ENCODE measurements at regions not wholly inside any gene's neighbourhood (a gene's known extent, or its start where the extent isn't known, plus 50 kb on each side); places are given as distances from the start of the nearest gene placed in this dataset.
A peak's percentile ranks its signal among the peaks of the same experiment; 100 is the strongest.

GRCh38 chr5:89686081-89686765 is 723.3 kb downstream of the CETN3 start:
- H3K27me3 ChIP-seq (ENCODE audit: control insufficient read depth, insufficient read depth, low read length) = no peaks in the 10 kb centered on the region
- no peak overlapping the region for H3K4me3 ChIP-seq (ENCODE audit: low read length in 3 of 3)
- intact Hi-C loops (cut with DNase I) = no loop called here
- no peak overlapping the region for H3K9ac ChIP-seq (ENCODE audit: low read length in 3 of 3)
- TF ChIP-seq, protein P1, sequence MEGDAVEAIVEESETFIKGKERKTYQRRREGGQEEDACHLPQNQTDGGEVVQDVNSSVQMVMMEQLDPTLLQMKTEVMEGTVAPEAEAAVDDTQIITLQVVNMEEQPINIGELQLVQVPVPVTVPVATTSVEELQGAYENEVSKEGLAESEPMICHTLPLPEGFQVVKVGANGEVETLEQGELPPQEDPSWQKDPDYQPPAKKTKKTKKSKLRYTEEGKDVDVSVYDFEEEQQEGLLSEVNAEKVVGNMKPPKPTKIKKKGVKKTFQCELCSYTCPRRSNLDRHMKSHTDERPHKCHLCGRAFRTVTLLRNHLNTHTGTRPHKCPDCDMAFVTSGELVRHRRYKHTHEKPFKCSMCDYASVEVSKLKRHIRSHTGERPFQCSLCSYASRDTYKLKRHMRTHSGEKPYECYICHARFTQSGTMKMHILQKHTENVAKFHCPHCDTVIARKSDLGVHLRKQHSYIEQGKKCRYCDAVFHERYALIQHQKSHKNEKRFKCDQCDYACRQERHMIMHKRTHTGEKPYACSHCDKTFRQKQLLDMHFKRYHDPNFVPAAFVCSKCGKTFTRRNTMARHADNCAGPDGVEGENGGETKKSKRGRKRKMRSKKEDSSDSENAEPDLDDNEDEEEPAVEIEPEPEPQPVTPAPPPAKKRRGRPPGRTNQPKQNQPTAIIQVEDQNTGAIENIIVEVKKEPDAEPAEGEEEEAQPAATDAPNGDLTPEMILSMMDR (IDR thresholded peaks at IDR 0.05; ENCODE audit: borderline replicate concordance, extremely low read depth, insufficient read depth) = no peak
- FAIRE-seq (no peak), DNase-seq (peak in 1 of 5 donors; percentile 19)
- no peaks in the 10 kb centered on the region for H3K36me3 ChIP-seq (ENCODE audit: control insufficient read depth in 2 of 3, insufficient read depth in 3 of 3, low read length in 3 of 3)
- H3K27ac ChIP-seq (ENCODE audit: low read depth in 2 of 2, low read length in 2 of 2) = no peak overlapping the region
- no peaks in the 10 kb centered on the region for H3K4me1 ChIP-seq (ENCODE audit: control insufficient read depth in 2 of 3, insufficient read depth in 2 of 3, low read depth in 1 of 3, low read length in 3 of 3)
- no peaks in the 10 kb centered on the region for H3K9me3 ChIP-seq (ENCODE audit: control insufficient read depth in 2 of 3, insufficient read depth in 1 of 3, low read length in 3 of 3)

- no peak for FAIRE-seq
- TF ChIP-seq, protein P1 (IDR thresholded peaks at IDR 0.05; ENCODE audit: borderline replicate concordance, extremely low read depth, insufficient read depth) = no peak
- H3K4me3 ChIP-seq (ENCODE audit: low read length in 3 of 3) = no peak overlapping the region
- H3K36me3 ChIP-seq (ENCODE audit: control insufficient read depth in 2 of 3, insufficient read depth in 3 of 3, low read length in 3 of 3) = no peaks in the 10 kb centered on the region
- DNase-seq = no peak
- no peaks in the 10 kb centered on the region for H3K27me3 ChIP-seq (ENCODE audit: control insufficient read depth, insufficient read depth, low read length)
- H3K27ac ChIP-seq (ENCODE audit: low read depth in 2 of 2, low read length in 2 of 2) = no peak overlapping the region
- no peaks in the 10 kb centered on the region for H3K9me3 ChIP-seq (ENCODE audit: control insufficient read depth in 2 of 3, insufficient read depth in 1 of 3, low read length in 3 of 3)
- H3K4me1 ChIP-seq (ENCODE audit: control insufficient read depth in 2 of 3, insufficient read depth in 2 of 3, low read depth in 1 of 3, low read length in 3 of 3) = no peaks in the 10 kb centered on the region
- H3K9ac ChIP-seq (ENCODE audit: low read length in 3 of 3) = no peak overlapping the region
- intact Hi-C loops (cut with DNase I) = no loop called here
Observed at GRCh38 chr5:89676634-89677033, 732.9 kb downstream of the CETN3 start.

DNA sequence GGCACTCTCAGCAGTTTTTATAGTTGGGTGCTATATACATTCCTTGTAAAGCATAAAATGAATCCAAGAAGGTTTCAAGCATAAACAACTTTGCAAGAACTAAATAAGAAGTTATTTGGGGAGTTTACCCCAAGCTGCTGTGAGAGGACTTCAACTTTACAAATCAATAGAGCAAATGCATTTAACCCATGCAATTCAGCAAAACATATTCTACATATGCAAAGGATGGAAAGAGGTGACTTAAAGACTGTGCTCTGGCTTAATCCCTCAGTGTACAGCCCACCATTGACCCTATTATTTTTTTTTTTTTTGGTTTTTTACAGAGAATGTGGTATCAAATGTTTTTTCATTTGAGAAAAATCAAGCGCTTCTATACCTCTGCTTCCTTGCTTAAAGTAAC is 736.5 kb downstream of the CETN3 start:
- H3K27me3 ChIP-seq (ENCODE audit: control insufficient read depth, insufficient read depth, low read length) = no peaks in the 10 kb centered on the region
- no peaks in the 10 kb centered on the region for H3K9me3 ChIP-seq (ENCODE audit: control insufficient read depth in 2 of 3, insufficient read depth in 1 of 3, low read length in 3 of 3)
- intact Hi-C loops (cut with DNase I) = no loop called here
- no peaks in the 10 kb centered on the region for H3K36me3 ChIP-seq (ENCODE audit: control insufficient read depth in 2 of 3, insufficient read depth in 3 of 3, low read length in 3 of 3)
- DNase-seq (no peak), FAIRE-seq (no peak)
- TF ChIP-seq, protein P1 (IDR thresholded peaks at IDR 0.05; ENCODE audit: borderline replicate concordance, extremely low read depth, insufficient read depth) = no peak
- no peak overlapping the region for H3K4me3 ChIP-seq (ENCODE audit: low read length in 3 of 3)
- no peak overlapping the region for H3K27ac ChIP-seq (ENCODE audit: low read depth in 2 of 2, low read length in 2 of 2)
- H3K9ac ChIP-seq (ENCODE audit: low read length in 3 of 3) = no peak overlapping the region
- no peaks in the 10 kb centered on the region for H3K4me1 ChIP-seq (ENCODE audit: control insufficient read depth in 2 of 3, insufficient read depth in 2 of 3, low read depth in 1 of 3, low read length in 3 of 3)

GRCh38 chr5:89668821-89669220 is 740.7 kb downstream of the CETN3 start:
- DNase-seq (no peak), FAIRE-seq (no peak)
- no peaks in the 10 kb centered on the region for H3K27me3 ChIP-seq (ENCODE audit: control insufficient read depth, insufficient read depth, low read length)
- no peaks in the 10 kb centered on the region for H3K9me3 ChIP-seq (ENCODE audit: control insufficient read depth in 2 of 3, insufficient read depth in 1 of 3, low read length in 3 of 3)
- no peaks in the 10 kb centered on the region for H3K36me3 ChIP-seq (ENCODE audit: control insufficient read depth in 2 of 3, insufficient read depth in 3 of 3, low read length in 3 of 3)
- H3K27ac ChIP-seq (ENCODE audit: low read depth in 2 of 2, low read length in 2 of 2) = no peak overlapping the region
- intact Hi-C loops (cut with DNase I) = no loop called here
- H3K9ac ChIP-seq (ENCODE audit: low read length in 3 of 3) = no peak overlapping the region
- no peak overlapping the region for H3K4me3 ChIP-seq (ENCODE audit: low read length in 3 of 3)
- TF ChIP-seq, protein P1 (IDR thresholded peaks at IDR 0.05; ENCODE audit: borderline replicate concordance, extremely low read depth, insufficient read depth) = no peak
- H3K4me1 ChIP-seq (ENCODE audit: control insufficient read depth in 2 of 3, insufficient read depth in 2 of 3, low read depth in 1 of 3, low read length in 3 of 3) = no peaks in the 10 kb centered on the region
